ENCODE measurements at regions not wholly inside any gene's neighbourhood (a gene's known extent, or its start where the extent isn't known, plus 50 kb on each side); places are given as distances from the start of the nearest gene placed in this dataset.

DNA sequence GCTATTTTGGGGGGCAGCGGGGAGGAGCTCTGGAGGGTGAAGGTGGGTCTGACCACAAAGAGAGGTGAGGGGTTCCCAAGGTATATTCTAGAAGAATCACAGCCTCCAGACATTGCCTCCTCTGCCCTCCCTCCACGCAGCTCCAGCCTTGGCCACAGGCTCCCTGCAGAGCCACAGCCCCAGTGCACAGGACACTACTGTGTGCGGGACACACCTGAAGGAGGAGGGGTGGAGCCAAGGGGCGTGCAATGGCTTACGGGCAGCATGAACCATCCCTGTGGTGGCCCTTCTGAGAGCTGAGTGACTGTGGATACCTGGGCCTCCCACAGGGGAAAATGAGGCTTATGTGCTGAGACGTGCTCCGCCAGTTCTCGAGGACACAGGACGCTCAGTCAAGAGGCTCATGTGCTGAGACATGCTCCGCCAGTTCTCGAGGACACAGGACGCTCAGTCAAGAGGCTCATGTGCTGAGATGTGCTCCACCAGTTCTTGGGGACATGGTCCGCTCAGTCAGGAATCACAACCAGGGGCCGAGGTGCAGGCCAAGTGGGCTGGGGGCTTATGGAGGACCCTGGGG is 417.3 kb downstream of the SHANK2 start:
- TF ChIP-seq, protein P1, sequence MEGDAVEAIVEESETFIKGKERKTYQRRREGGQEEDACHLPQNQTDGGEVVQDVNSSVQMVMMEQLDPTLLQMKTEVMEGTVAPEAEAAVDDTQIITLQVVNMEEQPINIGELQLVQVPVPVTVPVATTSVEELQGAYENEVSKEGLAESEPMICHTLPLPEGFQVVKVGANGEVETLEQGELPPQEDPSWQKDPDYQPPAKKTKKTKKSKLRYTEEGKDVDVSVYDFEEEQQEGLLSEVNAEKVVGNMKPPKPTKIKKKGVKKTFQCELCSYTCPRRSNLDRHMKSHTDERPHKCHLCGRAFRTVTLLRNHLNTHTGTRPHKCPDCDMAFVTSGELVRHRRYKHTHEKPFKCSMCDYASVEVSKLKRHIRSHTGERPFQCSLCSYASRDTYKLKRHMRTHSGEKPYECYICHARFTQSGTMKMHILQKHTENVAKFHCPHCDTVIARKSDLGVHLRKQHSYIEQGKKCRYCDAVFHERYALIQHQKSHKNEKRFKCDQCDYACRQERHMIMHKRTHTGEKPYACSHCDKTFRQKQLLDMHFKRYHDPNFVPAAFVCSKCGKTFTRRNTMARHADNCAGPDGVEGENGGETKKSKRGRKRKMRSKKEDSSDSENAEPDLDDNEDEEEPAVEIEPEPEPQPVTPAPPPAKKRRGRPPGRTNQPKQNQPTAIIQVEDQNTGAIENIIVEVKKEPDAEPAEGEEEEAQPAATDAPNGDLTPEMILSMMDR (IDR thresholded peaks at IDR 0.05; ENCODE audit: borderline replicate concordance, insufficient read depth, low read depth, low read length) = no peak
- no peak overlapping the region for H3K4me3 ChIP-seq (ENCODE audit: low read depth, low read length)

DNA sequence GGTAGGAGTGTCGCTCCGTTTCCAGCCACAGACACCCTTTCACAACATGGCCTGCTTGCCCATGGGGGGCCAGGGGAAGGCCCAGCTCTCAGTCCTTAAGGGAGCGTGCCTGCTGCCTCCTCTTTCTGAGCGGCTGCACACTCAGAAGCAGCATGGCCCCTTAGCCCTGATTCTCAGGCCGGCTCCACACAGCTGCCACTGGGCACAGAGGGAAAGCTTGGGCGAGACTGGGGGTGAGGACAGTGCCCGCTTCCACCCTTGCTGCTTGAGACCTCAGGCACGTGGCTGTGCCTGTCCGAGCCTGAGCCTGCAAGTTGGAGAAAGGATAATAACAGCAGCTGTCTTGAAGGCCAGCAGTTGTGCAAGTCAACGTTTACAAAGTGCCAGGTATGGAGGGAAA is 416.3 kb downstream of the SHANK2 start:
- no peak overlapping the region for H3K4me3 ChIP-seq (ENCODE audit: low read depth, low read length)
- TF ChIP-seq, protein P1 (IDR thresholded peaks at IDR 0.05; ENCODE audit: borderline replicate concordance, insufficient read depth, low read depth, low read length) = no peak

DNA sequence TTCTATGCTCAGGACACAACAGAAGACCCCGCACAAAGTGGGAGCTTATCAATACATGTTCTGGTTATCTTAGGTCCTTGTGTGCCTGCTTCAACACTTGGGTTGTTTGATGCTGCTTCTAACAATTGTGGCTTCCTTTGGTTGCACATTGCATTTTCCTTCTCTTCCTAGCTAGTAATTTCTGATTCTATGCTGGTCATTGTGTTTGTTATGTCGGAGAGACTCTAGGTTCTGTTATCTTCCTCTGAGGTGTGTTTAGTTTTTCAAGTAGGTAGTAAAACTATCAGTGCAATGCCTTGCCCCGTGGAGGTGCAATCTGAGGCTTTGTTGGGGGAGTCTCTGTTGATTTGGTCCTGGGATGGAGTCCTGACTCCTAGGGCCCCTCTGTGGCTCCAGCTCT is 414.2 kb downstream of the SHANK2 start:
- TF ChIP-seq, protein P1 (IDR thresholded peaks at IDR 0.05; ENCODE audit: borderline replicate concordance, insufficient read depth, low read depth, low read length) = no peak
- H3K4me3 ChIP-seq (ENCODE audit: low read depth, low read length) = no peak overlapping the region

DNA sequence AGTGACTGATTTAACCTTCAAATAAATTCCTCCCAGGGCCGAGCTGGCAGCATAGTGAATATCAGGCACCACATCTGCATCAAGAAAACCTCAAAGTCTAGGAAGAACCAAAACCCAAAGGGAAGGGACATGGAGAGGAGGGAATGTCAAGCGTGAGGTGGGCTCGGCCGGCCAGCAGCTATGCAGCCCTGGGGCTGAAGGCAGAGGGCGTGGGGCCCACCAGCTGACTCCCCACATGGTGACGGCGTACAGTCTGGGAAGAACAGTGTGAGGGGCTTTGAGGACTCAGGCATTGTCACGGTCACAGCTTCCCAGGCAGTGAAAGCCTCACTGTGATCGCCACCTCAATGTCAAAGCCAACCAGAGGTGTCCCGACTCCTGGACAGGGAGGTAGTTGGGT is 412.5 kb downstream of the SHANK2 start:
- TF ChIP-seq, protein P1 (IDR thresholded peaks at IDR 0.05; ENCODE audit: borderline replicate concordance, insufficient read depth, low read depth, low read length) = no peak
- no peak overlapping the region for H3K4me3 ChIP-seq (ENCODE audit: low read depth, low read length)

DNA sequence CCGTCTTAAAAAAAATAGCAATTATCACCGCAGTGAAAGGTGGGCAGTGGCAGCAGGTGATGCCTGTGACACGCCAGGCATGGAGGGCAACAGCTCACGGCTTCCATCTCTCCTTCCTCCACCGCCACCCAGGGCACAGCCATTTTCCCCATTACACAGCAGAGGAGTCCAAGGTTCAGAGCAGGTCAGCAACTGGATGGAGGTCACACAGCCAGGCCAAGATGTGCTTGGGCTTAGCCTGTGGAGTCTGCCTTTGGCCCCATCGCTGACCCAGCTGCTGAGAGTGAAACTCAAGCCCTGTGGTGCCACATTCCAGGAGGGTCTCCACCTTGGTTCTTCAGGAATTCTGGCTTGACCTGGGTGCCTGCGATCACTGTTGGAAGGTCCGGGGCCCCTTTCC is 411.1 kb downstream of the SHANK2 start:
- TF ChIP-seq, protein P1 (IDR thresholded peaks at IDR 0.05; ENCODE audit: borderline replicate concordance, insufficient read depth, low read depth, low read length) = no peak
- H3K4me3 ChIP-seq (ENCODE audit: low read depth, low read length) = no peak overlapping the region

DNA sequence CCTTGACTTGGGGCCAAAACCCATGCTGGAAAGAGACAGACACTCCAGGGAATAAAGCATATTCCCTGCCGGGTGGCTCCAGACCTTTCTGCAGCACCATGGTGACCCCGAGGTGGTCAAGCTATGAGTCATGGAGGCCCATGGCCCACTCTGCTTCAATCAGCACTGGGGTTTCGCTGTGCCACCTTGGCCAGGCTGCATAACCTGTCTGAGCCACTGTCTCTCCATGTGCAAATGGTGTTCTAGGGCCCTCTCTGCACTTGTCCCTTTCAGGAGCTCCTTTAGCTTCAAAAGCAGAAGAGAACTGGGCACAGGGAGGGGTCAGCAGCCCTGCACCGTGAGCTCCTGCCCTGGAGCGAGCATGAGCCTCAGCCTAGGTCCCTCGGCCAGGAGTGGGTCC is 410.1 kb downstream of the SHANK2 start:
- TF ChIP-seq, protein P1 (IDR thresholded peaks at IDR 0.05; ENCODE audit: borderline replicate concordance, insufficient read depth, low read depth, low read length) = no peak
- no peak overlapping the region for H3K4me3 ChIP-seq (ENCODE audit: low read depth, low read length)

DNA sequence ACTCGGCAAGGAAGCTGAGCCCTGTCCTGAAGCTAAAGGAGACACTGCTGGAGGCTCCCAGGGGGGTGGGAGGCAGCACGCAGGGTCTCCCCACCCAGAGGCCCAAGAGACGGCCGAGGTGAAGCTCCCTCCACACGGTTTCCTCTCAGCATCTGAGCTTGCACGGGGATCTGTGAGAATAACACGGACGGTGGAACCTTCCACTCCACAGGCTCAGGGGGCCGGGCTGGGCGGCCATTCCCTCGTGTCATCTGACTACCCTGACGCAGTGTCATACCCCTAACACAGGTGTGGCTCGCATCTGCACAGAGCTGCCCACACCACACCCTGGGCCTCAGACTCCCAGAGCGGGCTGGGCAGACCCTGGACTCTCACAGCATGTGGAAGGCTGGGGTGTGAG is 409.7 kb downstream of the SHANK2 start:
- H3K4me3 ChIP-seq (ENCODE audit: low read depth, low read length) = no peak overlapping the region
- TF ChIP-seq, protein P1 (IDR thresholded peaks at IDR 0.05; ENCODE audit: borderline replicate concordance, insufficient read depth, low read depth, low read length) = no peak
